T-helper 2 cell treated with Interferon-gamma antibody and Interleukin-4, amounts not matched to agents 5 μg/mL and 100 μg/mL, for 36 hours (primary cell): ENCODE measurements at regions not wholly inside any gene's neighbourhood (a gene's known extent, or its start where the extent isn't known, plus 50 kb on each side); places are given as distances from the start of the nearest gene placed in this dataset.
"Not testable (repeated sequence)": the region's sequence is repeated elsewhere in the genome, so short reads cannot be mapped to it uniquely, and the experiment has no call there.

ENCODE experiments used
- DNase-seq: peaks from one replicate; pipeline ENCODE4 v3.0.0; 2021; ENCODE audit warnings: low spot score
- H3K27ac Mint-ChIP-seq: one replicate; pipeline ENCODE4 v1.8.0; 2021; ENCODE audit warnings: mild to moderate bottlenecking, mixed read lengths
- H3K27me3 Mint-ChIP-seq: one replicate; pipeline ENCODE4 v1.8.0; 2021; ENCODE audit warnings: low read depth, mixed read lengths
- H3K36me3 Mint-ChIP-seq: one replicate; pipeline ENCODE4 v1.8.0; 2021; ENCODE audit warnings: low read depth, mixed read lengths
- H3K4me1 Mint-ChIP-seq: one replicate; pipeline ENCODE4 v1.8.0; 2021; ENCODE audit warnings: low read depth, mixed read lengths
- H3K4me3 Mint-ChIP-seq: one replicate; pipeline ENCODE4 v1.8.0; 2022; ENCODE audit warnings: mild to moderate bottlenecking, moderate library complexity, mixed read lengths
- H3K9me3 Mint-ChIP-seq: one replicate; pipeline ENCODE4 v1.8.0; 2021; ENCODE audit warnings: mixed read lengths

GRCh38 chr3:178189854-178190253 lies 346.4 kb upstream of the KCNMB2 start:
- DNase-seq, result no peak
- Mint-ChIP-seq H3K9me3 (no peaks in the 10 kb centered on the region), H3K27me3 (no peaks in the 10 kb centered on the region), H3K36me3 (no peaks in the 10 kb centered on the region), H3K4me3 (no peak overlapping the region), H3K4me1 (no peaks in the 10 kb centered on the region), H3K27ac (no peak overlapping the region)

GRCh38 chr3:178193846-178194245 lies 342.4 kb upstream of the KCNMB2 start:
- Mint-ChIP-seq H3K27ac (no peak overlapping the region), H3K4me3 (no peak overlapping the region), H3K4me1 (no peaks in the 10 kb centered on the region), H3K9me3 (no peaks in the 10 kb centered on the region), H3K36me3 (no peaks in the 10 kb centered on the region), H3K27me3 (no peaks in the 10 kb centered on the region)
- no peak for DNase-seq

GRCh38 chr3:178194539-178194938 lies 341.7 kb upstream of the KCNMB2 start:
- no peak for DNase-seq
- Mint-ChIP-seq H3K27ac (no peak overlapping the region), H3K36me3 (no peaks in the 10 kb centered on the region), H3K4me1 (no peaks in the 10 kb centered on the region), H3K4me3 (no peak overlapping the region), H3K9me3 (no peaks in the 10 kb centered on the region), H3K27me3 (no peaks in the 10 kb centered on the region)

GRCh38 chr3:178195824-178196223 lies 340.4 kb upstream of the KCNMB2 start:
- Mint-ChIP-seq H3K4me3 (no peak overlapping the region), H3K27me3 (no peaks in the 10 kb centered on the region), H3K36me3 (no peaks in the 10 kb centered on the region), H3K27ac (no peak overlapping the region), H3K9me3 (no peaks in the 10 kb centered on the region), H3K4me1 (no peaks in the 10 kb centered on the region)
- DNase-seq, result no peak

- Mint-ChIP-seq H3K4me1 (no peaks in the 10 kb centered on the region), H3K9me3 (no peaks in the 10 kb centered on the region), H3K27ac (no peak overlapping the region), H3K4me3 (no peak overlapping the region), H3K36me3 (no peaks in the 10 kb centered on the region), H3K27me3 (no peaks in the 10 kb centered on the region)
- no peak for DNase-seq
These were observed 337.9 kb upstream of the KCNMB2 start for GRCh38 chr3:178198329-178198728.

GRCh38 chr3:178200316-178200715 lies 335.9 kb upstream of the KCNMB2 start:
- H3K4me1 Mint-ChIP-seq, result no peaks in the 10 kb centered on the region
- H3K4me3 Mint-ChIP-seq, result no peak overlapping the region
- no peaks in the 10 kb centered on the region for H3K36me3 Mint-ChIP-seq
- no peaks in the 10 kb centered on the region for H3K9me3 Mint-ChIP-seq
- no peak for DNase-seq
- no peaks in the 10 kb centered on the region for H3K27me3 Mint-ChIP-seq
- no peak overlapping the region for H3K27ac Mint-ChIP-seq

GRCh38 chr3:178201714-178202113 lies 334.5 kb upstream of the KCNMB2 start:
- no peaks in the 10 kb centered on the region for H3K9me3 Mint-ChIP-seq

GRCh38 chr3:178202194-178202593 lies 334.0 kb upstream of the KCNMB2 start:
- Mint-ChIP-seq H3K9me3 (no peaks in the 10 kb centered on the region), H3K27ac (no peak overlapping the region), H3K4me1 (no peaks in the 10 kb centered on the region), H3K36me3 (no peaks in the 10 kb centered on the region), H3K27me3 (no peaks in the 10 kb centered on the region), H3K4me3 (no peak overlapping the region)
- no peak for DNase-seq

More at GRCh38 chr3:178201714-178202113, 334.5 kb upstream of the KCNMB2 start:
- H3K27me3 Mint-ChIP-seq, result no peaks in the 10 kb centered on the region
- H3K27ac Mint-ChIP-seq, result no peak overlapping the region
- H3K36me3 Mint-ChIP-seq, result no peaks in the 10 kb centered on the region
- H3K4me3 Mint-ChIP-seq, result no peak overlapping the region
- DNase-seq, result no peak
- no peaks in the 10 kb centered on the region for H3K4me1 Mint-ChIP-seq

- Mint-ChIP-seq H3K27ac (no peak overlapping the region), H3K4me3 (no peak overlapping the region), H3K9me3 (no peaks in the 10 kb centered on the region), H3K27me3 (no peaks in the 10 kb centered on the region), H3K4me1 (no peaks in the 10 kb centered on the region), H3K36me3 (no peaks in the 10 kb centered on the region)
- no peak for DNase-seq
These were observed 333.1 kb upstream of the KCNMB2 start for GRCh38 chr3:178203165-178203564.

GRCh38 chr3:178203650-178204049 lies 332.6 kb upstream of the KCNMB2 start:
- Mint-ChIP-seq H3K27ac (no peak overlapping the region), H3K27me3 (no peaks in the 10 kb centered on the region), H3K36me3 (no peaks in the 10 kb centered on the region), H3K4me1 (no peaks in the 10 kb centered on the region), H3K4me3 (no peak overlapping the region), H3K9me3 (no peaks in the 10 kb centered on the region)
- DNase-seq, result no peak

- DNase-seq, result no peak
- H3K9me3 Mint-ChIP-seq, result no peaks in the 10 kb centered on the region
- H3K27me3 Mint-ChIP-seq, result no peaks in the 10 kb centered on the region
- no peak overlapping the region for H3K27ac Mint-ChIP-seq
- no peaks in the 10 kb centered on the region for H3K36me3 Mint-ChIP-seq
- H3K4me3 Mint-ChIP-seq, result no peak overlapping the region
- H3K4me1 Mint-ChIP-seq, result no peaks in the 10 kb centered on the region
These were observed 330.5 kb upstream of the KCNMB2 start for GRCh38 chr3:178205740-178206139.

- no peaks in the 10 kb centered on the region for H3K4me1 Mint-ChIP-seq
- no peaks in the 10 kb centered on the region for H3K36me3 Mint-ChIP-seq
- no peak overlapping the region for H3K4me3 Mint-ChIP-seq
- H3K27ac Mint-ChIP-seq, result no peak overlapping the region
- H3K27me3 Mint-ChIP-seq, result no peaks in the 10 kb centered on the region
- DNase-seq, result no peak
- no peaks in the 10 kb centered on the region for H3K9me3 Mint-ChIP-seq
These were observed 329.7 kb upstream of the KCNMB2 start for GRCh38 chr3:178206521-178206920.

GRCh38 chr3:178207161-178207560 lies 329.1 kb upstream of the KCNMB2 start:
- DNase-seq, H3K27me3 Mint-ChIP-seq, H3K4me1 Mint-ChIP-seq, H3K4me3 Mint-ChIP-seq, H3K9me3 Mint-ChIP-seq, H3K27ac Mint-ChIP-seq, H3K36me3 Mint-ChIP-seq: not testable (repeated sequence)

- not testable (repeated sequence) for H3K36me3 Mint-ChIP-seq, DNase-seq, H3K4me3 Mint-ChIP-seq, H3K27me3 Mint-ChIP-seq, H3K9me3 Mint-ChIP-seq, H3K4me1 Mint-ChIP-seq, H3K27ac Mint-ChIP-seq
These were observed 328.6 kb upstream of the KCNMB2 start for GRCh38 chr3:178207627-178208026.

GRCh38 chr3:178209116-178209515 lies 327.1 kb upstream of the KCNMB2 start:
- not testable (repeated sequence) for H3K27ac Mint-ChIP-seq, H3K4me3 Mint-ChIP-seq, H3K4me1 Mint-ChIP-seq, H3K9me3 Mint-ChIP-seq, DNase-seq, H3K36me3 Mint-ChIP-seq, H3K27me3 Mint-ChIP-seq
